Ecto neural progenitor cell (in vitro differentiated cells): ENCODE measurements at regions not wholly inside any gene's neighbourhood (a gene's known extent, or its start where the extent isn't known, plus 50 kb on each side); places are given as distances from the start of the nearest gene placed in this dataset.
A peak's percentile ranks its signal among the peaks of the same experiment; 100 is the strongest.

Experiments used
- DNase-seq: peaks from one replicate; pipeline ENCODE4 v3.0.0-alpha.2; 2018; ENCODE audit warnings: low spot score

- DNase-seq = peak; percentile 43
Measured at GRCh38 chr5:171629221-171629620, 156.4 kb upstream of the SMIM23 start.

GRCh38 chr5:171629628-171630349, 155.8 kb upstream of the SMIM23 start:
- peak; percentile 82 for DNase-seq

- DNase-seq = peak; percentile 26
Measured at GRCh38 chr5:171630350-171631065, 155.1 kb upstream of the SMIM23 start.

GRCh38 chr5:171632616-171633015, 153.0 kb upstream of the SMIM23 start:
- DNase-seq = no peak

GRCh38 chr5:171633776-171634470, 151.7 kb upstream of the SMIM23 start:
- no peak for DNase-seq

- no peak for DNase-seq
Measured at GRCh38 chr5:171634511-171634910, 151.1 kb upstream of the SMIM23 start.

GRCh38 chr5:171635028-171635427, 150.6 kb upstream of the SMIM23 start:
- DNase-seq = no peak

GRCh38 chr5:171635561-171636245, 149.9 kb upstream of the SMIM23 start:
- DNase-seq = no peak

GRCh38 chr5:171637811-171638210, 147.8 kb upstream of the SMIM23 start:
- DNase-seq = no peak

- DNase-seq = no peak
Measured at GRCh38 chr5:171639205-171639621, 146.4 kb upstream of the SMIM23 start.

GRCh38 chr5:171639966-171640365, 145.7 kb upstream of the SMIM23 start:
- DNase-seq = no peak

GRCh38 chr5:171640480-171640879, 145.1 kb upstream of the SMIM23 start:
- no peak for DNase-seq

GRCh38 chr5:171641891-171642290, 143.7 kb upstream of the SMIM23 start:
- DNase-seq = no peak

- DNase-seq = no peak
Measured at GRCh38 chr5:171642894-171643293, 142.7 kb upstream of the SMIM23 start.

GRCh38 chr5:171644536-171644935, 141.1 kb upstream of the SMIM23 start:
- no peak for DNase-seq

- DNase-seq = no peak
Measured at GRCh38 chr5:171646102-171647042, 139.2 kb upstream of the SMIM23 start.

GRCh38 chr5:171647043-171647903, 138.3 kb upstream of the SMIM23 start:
- no peak for DNase-seq

GRCh38 chr5:171647904-171648260, 137.7 kb upstream of the SMIM23 start:
- no peak for DNase-seq

- DNase-seq = no peak
Measured at GRCh38 chr5:171648279-171649074, 137.1 kb upstream of the SMIM23 start.

GRCh38 chr5:171649075-171649401, 136.6 kb upstream of the SMIM23 start:
- no peak for DNase-seq
